Right atrium auricular region (tissue), 2 donors: ENCODE measurements at regions not wholly inside any gene's neighbourhood (a gene's known extent, or its start where the extent isn't known, plus 50 kb on each side); places are given as distances from the start of the nearest gene placed in this dataset.

Experiments used
- DNase-seq: peaks from one replicate; pipeline ENCODE4 v3.0.0-alpha.2; 2019; ENCODE audit warnings: low spot score
- H3K27ac ChIP-seq, 2 donors: fragments of 200-600 bp; sonication (generic); 1 replicate in 1 of 2; 2 replicates in 1 of 2; pipeline ENCODE4 v1.5.1; 2016 to 2019
- H3K27me3 ChIP-seq, 2 donors: fragments of 200-600 bp; sonication (generic); one replicate each; pipeline versions ENCODE4 v1.5.1 to v1.6.0; 2017 to 2019
- H3K36me3 ChIP-seq: fragments of 200-600 bp; sonication (generic); one replicate; pipeline ENCODE4 v1.5.1; 2016
- H3K4me1 ChIP-seq, 2 donors: fragments of 200-600 bp; sonication (generic); one replicate each; pipeline versions ENCODE4 v1.5.1 to v1.6.0; 2017 to 2019
- H3K4me3 ChIP-seq, 2 donors: fragments of 200-600 bp; sonication (generic); 1 replicate in 1 of 2; 2 replicates in 1 of 2; pipeline ENCODE4 v1.5.1; 2017 to 2019; ENCODE audit warnings: mild to moderate bottlenecking in 1 of 2, moderate library complexity in 1 of 2
- H3K9me3 ChIP-seq, 2 donors: fragments of 200-600 bp; sonication (generic); one replicate each; pipeline ENCODE4 v1.5.1; 2019
- CTCF ChIP-seq, 2 donors: fragments of 200-600 bp; sonication (generic); IDR thresholded peaks; one replicate each; pipeline ENCODE4 v1.5.1; 2019; ENCODE audit warnings: antibody characterized with exemption in 2 of 2

GRCh38 chr11:114811971-114812370, 133.6 kb downstream of the NXPE2 start:
- Histone ChIP-seq H3K4me1 (no peaks in the 10 kb centered on the region), H3K9me3 (no peaks in the 10 kb centered on the region), H3K36me3 (no peaks in the 10 kb centered on the region), H3K27me3 (no peaks in the 10 kb centered on the region), H3K27ac (no peak overlapping the region), H3K4me3 (no peak overlapping the region)
- no peak for DNase-seq
- TF ChIP-seq CTCF (IDR thresholded peaks at IDR 0.05), result no peak

- Histone ChIP-seq H3K27me3 (no peaks in the 10 kb centered on the region), H3K4me3 (no peak overlapping the region), H3K36me3 (no peaks in the 10 kb centered on the region), H3K27ac (no peak overlapping the region), H3K4me1 (no peaks in the 10 kb centered on the region), H3K9me3 (no peaks in the 10 kb centered on the region)
- DNase-seq, result no peak
- no peak for TF ChIP-seq CTCF (IDR thresholded peaks at IDR 0.05)
These were observed 134.4 kb downstream of the NXPE2 start for GRCh38 chr11:114812733-114813132.

GRCh38 chr11:114813189-114813718, 134.9 kb downstream of the NXPE2 start:
- no peaks in the 10 kb centered on the region for H3K4me1 ChIP-seq
- no peak for TF ChIP-seq CTCF (IDR thresholded peaks at IDR 0.05)
- no peak overlapping the region for H3K27ac ChIP-seq
- no peak overlapping the region for H3K4me3 ChIP-seq
- no peaks in the 10 kb centered on the region for H3K27me3 ChIP-seq
- no peak for DNase-seq
- H3K9me3 ChIP-seq, result no peaks in the 10 kb centered on the region
- no peaks in the 10 kb centered on the region for H3K36me3 ChIP-seq

GRCh38 chr11:114815176-114815575, 136.8 kb downstream of the NXPE2 start:
- Histone ChIP-seq H3K9me3 (no peaks in the 10 kb centered on the region), H3K4me1 (no peaks in the 10 kb centered on the region), H3K27me3 (no peaks in the 10 kb centered on the region), H3K4me3 (no peak overlapping the region), H3K36me3 (no peaks in the 10 kb centered on the region), H3K27ac (no peak overlapping the region)
- DNase-seq, result no peak
- TF ChIP-seq CTCF (IDR thresholded peaks at IDR 0.05), result no peak

GRCh38 chr11:114815761-114816160, 137.4 kb downstream of the NXPE2 start:
- no peak for TF ChIP-seq CTCF (IDR thresholded peaks at IDR 0.05)
- no peak for DNase-seq
- H3K9me3 ChIP-seq, result no peaks in the 10 kb centered on the region
- H3K4me3 ChIP-seq, result no peak overlapping the region
- H3K27ac ChIP-seq, result no peak overlapping the region
- no peaks in the 10 kb centered on the region for H3K4me1 ChIP-seq
- no peaks in the 10 kb centered on the region for H3K36me3 ChIP-seq
- no peaks in the 10 kb centered on the region for H3K27me3 ChIP-seq

- Histone ChIP-seq H3K36me3 (no peaks in the 10 kb centered on the region), H3K4me1 (no peaks in the 10 kb centered on the region)
These were observed 138.5 kb downstream of the NXPE2 start for GRCh38 chr11:114816791-114817190.

More at GRCh38 chr11:114816791-114817190, 138.5 kb downstream of the NXPE2 start:
- Histone ChIP-seq H3K27ac (no peak overlapping the region), H3K9me3 (no peaks in the 10 kb centered on the region), H3K4me3 (no peak overlapping the region), H3K27me3 (no peaks in the 10 kb centered on the region)
- TF ChIP-seq CTCF (IDR thresholded peaks at IDR 0.05), result no peak
- DNase-seq, result no peak
